ENCODE measurements at regions not wholly inside any gene's neighbourhood (a gene's known extent, or its start where the extent isn't known, plus 50 kb on each side); places are given as distances from the start of the nearest gene placed in this dataset.
"Not testable (repeated sequence)": the region's sequence is repeated elsewhere in the genome, so short reads cannot be mapped to it uniquely, and the experiment has no call there.

DNA sequence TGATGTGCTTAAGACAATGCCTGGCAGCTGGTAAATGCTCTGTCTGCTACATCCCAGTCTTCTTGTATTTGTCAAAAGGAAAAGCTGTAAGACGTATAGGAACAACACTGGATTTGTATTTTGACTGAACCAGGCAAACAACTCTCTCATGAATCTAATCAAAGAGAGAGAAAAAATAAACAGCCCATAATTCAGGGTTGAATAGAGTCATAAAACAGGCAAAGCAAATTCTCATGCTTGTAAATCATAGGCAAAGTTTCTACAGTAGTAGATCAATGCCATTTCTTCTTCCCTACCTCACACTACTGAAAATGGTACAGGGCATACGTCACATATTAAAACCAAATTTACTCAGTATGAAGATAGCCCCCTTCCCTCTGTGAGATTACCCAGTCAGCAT lies 166.3 kb downstream of the SKIDA1 start:
- TF ChIP-seq, protein P1, sequence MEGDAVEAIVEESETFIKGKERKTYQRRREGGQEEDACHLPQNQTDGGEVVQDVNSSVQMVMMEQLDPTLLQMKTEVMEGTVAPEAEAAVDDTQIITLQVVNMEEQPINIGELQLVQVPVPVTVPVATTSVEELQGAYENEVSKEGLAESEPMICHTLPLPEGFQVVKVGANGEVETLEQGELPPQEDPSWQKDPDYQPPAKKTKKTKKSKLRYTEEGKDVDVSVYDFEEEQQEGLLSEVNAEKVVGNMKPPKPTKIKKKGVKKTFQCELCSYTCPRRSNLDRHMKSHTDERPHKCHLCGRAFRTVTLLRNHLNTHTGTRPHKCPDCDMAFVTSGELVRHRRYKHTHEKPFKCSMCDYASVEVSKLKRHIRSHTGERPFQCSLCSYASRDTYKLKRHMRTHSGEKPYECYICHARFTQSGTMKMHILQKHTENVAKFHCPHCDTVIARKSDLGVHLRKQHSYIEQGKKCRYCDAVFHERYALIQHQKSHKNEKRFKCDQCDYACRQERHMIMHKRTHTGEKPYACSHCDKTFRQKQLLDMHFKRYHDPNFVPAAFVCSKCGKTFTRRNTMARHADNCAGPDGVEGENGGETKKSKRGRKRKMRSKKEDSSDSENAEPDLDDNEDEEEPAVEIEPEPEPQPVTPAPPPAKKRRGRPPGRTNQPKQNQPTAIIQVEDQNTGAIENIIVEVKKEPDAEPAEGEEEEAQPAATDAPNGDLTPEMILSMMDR (IDR thresholded peaks at IDR 0.05; ENCODE audit: extremely low read depth, insufficient read depth, missing control alignments), result no peak
- in situ Hi-C loops (cut with MboI; ENCODE audit: low pct_unique_long_range_greater_than_20kb, low sequenced_read_pairs, unreplicated experiment), result no loop called here
- no peak for DNase-seq (ENCODE audit: low spot score)

DNA sequence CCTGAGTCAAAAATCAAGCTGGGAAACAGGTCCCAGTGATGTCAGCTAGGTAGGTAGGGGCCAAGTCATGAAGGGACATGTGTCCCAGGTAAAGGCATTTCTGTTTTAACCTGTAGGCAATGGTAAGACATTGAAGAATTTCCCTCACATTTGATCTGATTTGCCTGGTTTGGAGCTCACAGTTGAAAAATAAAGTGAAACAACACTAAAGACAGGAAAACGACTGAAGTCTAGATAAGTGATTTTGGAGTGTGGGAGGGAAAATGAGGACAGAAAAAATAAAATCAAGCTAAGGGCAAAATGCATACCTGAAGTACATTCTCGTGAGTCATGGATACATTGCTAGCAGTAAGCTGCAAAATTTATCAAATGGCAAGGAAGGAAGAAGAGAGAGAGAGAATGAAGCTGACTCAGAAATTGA lies 169.9 kb downstream of the SKIDA1 start:
- TF ChIP-seq, protein P1 (IDR thresholded peaks at IDR 0.05; ENCODE audit: extremely low read depth, insufficient read depth, missing control alignments), result no peak
- no peak for DNase-seq (ENCODE audit: low spot score)
- in situ Hi-C loops (cut with MboI; ENCODE audit: low pct_unique_long_range_greater_than_20kb, low sequenced_read_pairs, unreplicated experiment), result no loop called here

DNA sequence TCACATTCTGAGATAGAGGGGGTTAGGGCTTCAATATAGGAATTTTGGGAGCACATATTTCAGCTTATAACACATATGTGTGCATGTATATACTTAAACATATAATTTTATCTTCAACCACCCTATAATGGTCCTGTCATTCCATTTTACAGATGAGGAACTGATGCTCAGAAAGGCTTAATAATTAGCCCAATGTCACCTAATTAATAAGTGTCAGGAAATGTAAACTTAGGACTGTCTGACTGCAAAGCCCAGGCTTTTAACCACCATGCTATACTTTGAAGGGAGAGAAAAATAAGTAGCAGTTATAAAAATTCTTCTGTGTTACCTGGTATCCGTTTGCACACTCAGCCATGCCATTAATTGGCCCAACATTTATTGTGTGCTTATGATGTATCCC lies 172.6 kb downstream of the SKIDA1 start:
- in situ Hi-C loops (cut with MboI; ENCODE audit: low pct_unique_long_range_greater_than_20kb, low sequenced_read_pairs, unreplicated experiment), result no loop called here
- DNase-seq (ENCODE audit: low spot score), result no peak
- TF ChIP-seq, protein P1 (IDR thresholded peaks at IDR 0.05; ENCODE audit: extremely low read depth, insufficient read depth, missing control alignments), result no peak

DNA sequence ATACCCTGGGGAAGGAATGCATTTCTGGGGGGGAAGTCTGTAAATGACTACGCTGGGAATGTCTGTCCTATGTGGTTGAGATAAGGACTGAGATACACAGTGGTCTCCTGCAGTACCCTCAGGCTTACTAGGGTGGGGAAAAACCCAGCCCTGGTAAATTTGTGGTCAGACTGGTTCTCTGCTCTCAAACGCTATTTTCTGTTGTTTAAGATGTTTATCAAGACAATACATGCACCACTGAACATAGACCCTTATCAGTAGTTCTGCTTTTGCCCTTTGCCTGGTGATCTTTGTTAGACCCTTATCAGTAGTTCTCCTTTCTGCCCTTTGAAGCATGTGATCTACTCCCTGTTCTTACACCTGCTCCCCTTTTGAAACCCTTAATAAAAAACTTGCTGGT lies 173.9 kb downstream of the SKIDA1 start:
- in situ Hi-C loops (cut with MboI; ENCODE audit: low pct_unique_long_range_greater_than_20kb, low sequenced_read_pairs, unreplicated experiment); DNase-seq (ENCODE audit: low spot score): not testable (repeated sequence)

DNA sequence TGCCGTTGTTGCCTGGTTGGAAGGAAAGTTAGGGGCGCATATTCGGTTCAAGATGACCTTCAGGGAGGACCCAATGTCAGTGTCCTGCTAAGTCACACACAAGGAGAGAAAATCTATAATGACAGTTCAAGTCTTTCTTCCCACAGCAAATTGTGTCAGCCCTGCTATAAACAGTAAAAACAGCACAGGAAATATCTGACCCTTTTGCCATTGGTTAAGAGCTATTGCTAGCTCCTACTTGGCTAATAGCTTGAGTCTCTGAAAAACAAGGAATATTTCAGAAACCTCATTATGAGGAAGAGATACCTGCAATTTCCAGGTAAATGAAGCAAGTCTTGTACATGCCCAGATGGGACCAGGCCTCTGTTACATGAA lies 175.6 kb downstream of the SKIDA1 start:
- no peak for DNase-seq (ENCODE audit: low spot score)
- in situ Hi-C loops (cut with MboI; ENCODE audit: low pct_unique_long_range_greater_than_20kb, low sequenced_read_pairs, unreplicated experiment), result no loop called here
- TF ChIP-seq, protein P1 (IDR thresholded peaks at IDR 0.05; ENCODE audit: extremely low read depth, insufficient read depth, missing control alignments), result no peak

DNA sequence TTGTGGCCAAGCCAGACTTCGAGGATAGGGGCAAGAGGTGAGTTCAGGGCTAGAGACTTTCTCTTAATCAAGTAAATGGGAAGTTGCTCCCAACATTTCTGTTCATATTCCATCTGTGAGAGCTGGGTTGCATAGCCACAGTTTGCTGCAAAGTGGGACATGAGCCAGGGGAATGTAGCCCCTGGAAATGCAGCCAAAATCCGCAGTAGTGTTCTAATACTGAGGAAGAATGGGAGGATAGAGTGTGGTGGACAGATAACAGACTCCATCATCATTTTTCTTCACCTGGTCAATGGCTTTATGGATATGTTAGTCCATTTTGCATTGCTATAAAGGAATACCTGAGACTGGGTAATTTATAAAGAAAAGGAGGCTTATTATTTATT lies 177.7 kb downstream of the SKIDA1 start:
- no peak for DNase-seq (ENCODE audit: low spot score)
- TF ChIP-seq, protein P1 (IDR thresholded peaks at IDR 0.05; ENCODE audit: extremely low read depth, insufficient read depth, missing control alignments), result no peak

DNA sequence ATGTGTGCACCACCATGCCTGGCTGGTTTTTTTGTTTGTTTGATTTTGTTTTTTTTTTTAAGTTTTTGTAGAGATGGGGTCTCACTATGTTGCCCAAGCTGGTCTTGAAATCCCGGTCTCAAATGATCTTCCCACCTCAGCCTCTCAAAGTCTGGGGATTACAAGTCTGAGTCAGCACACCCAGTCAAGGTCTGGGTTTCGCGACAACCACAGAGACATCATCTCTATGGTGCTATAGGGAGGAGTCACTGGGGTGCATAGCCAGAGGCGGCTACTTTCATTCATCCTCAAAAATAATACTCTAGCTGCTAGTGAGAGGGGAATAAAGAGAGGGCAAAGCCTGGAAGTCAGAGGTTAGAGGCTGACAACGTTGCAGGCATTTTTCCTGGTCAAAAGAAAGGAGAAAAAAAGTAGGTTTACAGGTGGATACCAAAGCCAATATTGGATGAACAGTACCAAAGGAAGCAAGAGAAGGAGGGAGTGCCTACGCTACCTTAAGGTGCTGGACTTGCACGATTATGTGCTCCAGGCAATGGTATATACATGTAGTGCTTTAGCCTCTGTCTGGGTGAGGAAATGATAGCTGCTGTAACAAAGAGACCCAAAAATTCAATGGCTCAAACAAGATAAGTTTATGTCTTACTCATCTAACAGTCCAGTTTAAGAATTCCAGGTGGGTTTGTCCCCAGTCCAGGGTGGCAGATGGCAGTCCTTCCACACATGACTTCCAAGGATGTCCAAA lies 178.3 kb downstream of the SKIDA1 start:
- no peak for DNase-seq (ENCODE audit: low spot score)
- in situ Hi-C loops (cut with MboI; ENCODE audit: low pct_unique_long_range_greater_than_20kb, low sequenced_read_pairs, unreplicated experiment), result no loop called here
- TF ChIP-seq, protein P1 (IDR thresholded peaks at IDR 0.05; ENCODE audit: extremely low read depth, insufficient read depth, missing control alignments), result no peak

More for the DNA sequence above, 177.7 kb downstream of the SKIDA1 start:
- in situ Hi-C loops (cut with MboI; ENCODE audit: low pct_unique_long_range_greater_than_20kb, low sequenced_read_pairs, unreplicated experiment), result no loop called here

Data from GM13977 (cell line).